Liver (tissue), 3 donors: ENCODE measurements at regions not wholly inside any gene's neighbourhood (a gene's known extent, or its start where the extent isn't known, plus 50 kb on each side); places are given as distances from the start of the nearest gene placed in this dataset.

Experiments
- ATF3 ChIP-seq: IDR thresholded peaks from 2 replicates; pipeline ENCODE4 v1.6.1; 2016; ENCODE audit warnings: antibody characterized with exemption
- CTCF ChIP-seq: fragments of 150-350 bp; IDR thresholded peaks from 2 replicates; pipeline ENCODE4 v1.5.1; 2017; ENCODE audit warnings: improper control_type of control experiment, low read depth, low read length; ENCODE audit not compliant: missing input control
- FOXA1 ChIP-seq: IDR thresholded peaks from 2 replicates; pipeline ENCODE4 v1.6.1; 2016; ENCODE audit warnings: antibody characterized with exemption
- FOXA2 ChIP-seq: IDR thresholded peaks from 2 replicates; pipeline ENCODE4 v1.6.1; 2016; ENCODE audit warnings: antibody characterized with exemption
- GABPA ChIP-seq, 2 donors: IDR thresholded peaks in 1 of 2; conservative IDR thresholded peaks in 1 of 2; 2 replicates each; pipeline ENCODE4 v1.6.1; 2016; ENCODE audit warnings: antibody characterized with exemption in 2 of 2, mild to moderate bottlenecking in 1 of 2, moderate library complexity in 1 of 2
- MAX ChIP-seq: IDR thresholded peaks from 2 replicates; pipeline ENCODE4 v1.6.1; 2016; ENCODE audit warnings: antibody characterized with exemption
- RAD21 ChIP-seq, 2 donors: IDR thresholded peaks; 2 replicates each; pipeline ENCODE4 v1.6.1; 2016; ENCODE audit warnings: antibody characterized with exemption in 2 of 2, mild to moderate bottlenecking in 2 of 2
- REST ChIP-seq: IDR thresholded peaks from 2 replicates; pipeline ENCODE4 v1.6.1; 2016; ENCODE audit warnings: antibody characterized with exemption, mild to moderate bottlenecking
- RXRA ChIP-seq, 2 donors: IDR thresholded peaks; 2 replicates each; pipeline ENCODE4 v1.6.1; 2017 to 2018; ENCODE audit warnings: antibody characterized with exemption in 2 of 2, mild to moderate bottlenecking in 1 of 2
- TAF1 ChIP-seq: conservative IDR thresholded peaks from 2 replicates; pipeline ENCODE4 v1.6.1; 2016; ENCODE audit warnings: antibody characterized with exemption, mild to moderate bottlenecking
- YY1 ChIP-seq: IDR thresholded peaks from 2 replicates; pipeline ENCODE4 v1.6.1; 2016; ENCODE audit warnings: antibody characterized with exemption, mild to moderate bottlenecking
- ZBTB33 ChIP-seq: IDR thresholded peaks from 2 replicates; pipeline ENCODE4 v1.6.1; 2016; ENCODE audit warnings: antibody characterized with exemption
- donor health status: healthy.
- donor health status: healthy.

GRCh38 chr22:47879346-47879745 lies 1116.9 kb downstream of the TBC1D22A start:
- TF ChIP-seq ZBTB33 (no peak), CTCF (no peak), MAX (no peak), TAF1 (no peak), YY1 (no peak), RAD21 (IDR thresholded peaks at IDR 0.05) (no peak), REST (no peak), GABPA (IDR thresholded peaks at IDR 0.05 in 1 of 2, conservative IDR thresholded peaks at IDR 0.05 in 1 of 2) (no peak), FOXA1 (no peak), ATF3 (no peak), FOXA2 (no peak), RXRA (IDR thresholded peaks at IDR 0.05) (no peak)
